K562 (cell line): ENCODE measurements at regions not wholly inside any gene's neighbourhood (a gene's known extent, or its start where the extent isn't known, plus 50 kb on each side); places are given as distances from the start of the nearest gene placed in this dataset.

Experiments
- ATF2 ChIP-seq: sonication (generic); formaldehyde crosslinking; IDR thresholded peaks from 2 replicates; pipeline ENCODE4 v1.8.1; 2022; ENCODE audit warnings: missing genetic modification reagents
- BHLHE40 ChIP-seq: IDR thresholded peaks from 2 replicates; pipeline ENCODE4 v1.6.1; 2011; ENCODE audit warnings: low read length, improper control_type of control experiment
- CBX3 ChIP-seq, 2 experiments: IDR thresholded peaks; 1 replicate in 1 of 2; 2 replicates in 1 of 2; pipeline ENCODE4 v1.6.1; 2012; ENCODE audit warnings: inconsistent platforms in 2 of 2, low read length in 2 of 2, borderline replicate concordance in 1 of 2, control low read depth in 1 of 2
- CTCF ChIP-seq, 3 experiments: IDR thresholded peaks in 2 of 3; conservative IDR thresholded peaks in 1 of 3; 2 replicates each; pipeline ENCODE4 v1.5.1; 2011 to 2012; ENCODE audit warnings: low read length in 3 of 3, mild to moderate bottlenecking in 3 of 3, control low read depth in 2 of 3, improper control_type of control experiment in 1 of 3, inconsistent platforms in 1 of 3, low read depth in 1 of 3, mixed read lengths in 1 of 3, moderate library complexity in 1 of 3; ENCODE audit not compliant: insufficient read depth in 2 of 3
- ELK1 ChIP-seq: sonication (generic); formaldehyde crosslinking; IDR thresholded peaks from 2 replicates; pipeline ENCODE4 v1.8.1; 2022; ENCODE audit warnings: missing genetic modification reagents
- POLR3A ChIP-seq: IDR thresholded peaks from 2 replicates; pipeline ENCODE4 v1.6.1; 2011; ENCODE audit warnings: borderline replicate concordance, mild to moderate bottlenecking, moderate library complexity; ENCODE audit not compliant: insufficient read length, insufficient read depth; ENCODE audit errors: extremely low read depth
- TAF1 ChIP-seq: IDR thresholded peaks from 2 replicates; pipeline ENCODE4 v1.6.1; 2011; ENCODE audit warnings: mild to moderate bottlenecking, low read length, moderate library complexity; ENCODE audit not compliant: insufficient read depth, control insufficient read depth, severe bottlenecking; ENCODE audit errors: extremely low read depth
- TAF9B ChIP-seq: fragments of 450-650 bp; IDR thresholded peaks from 2 replicates; pipeline ENCODE4 v1.6.1; 2018; ENCODE audit warnings: mild to moderate bottlenecking; ENCODE audit not compliant: partially characterized antibody
- TFAM ChIP-seq: fragments of 250-450 bp; sonication (Bioruptor Pico); conservative IDR thresholded peaks from 2 replicates; pipeline ENCODE4 v1.5.0; 2021; ENCODE audit warnings: mild to moderate bottlenecking, moderate library complexity
- THAP7 ChIP-seq: fragments of 250-450 bp; sonication (Bioruptor Pico); IDR thresholded peaks from 2 replicates; pipeline ENCODE4 v1.5.0; 2021
- XRCC3 ChIP-seq: fragments of 450-650 bp; IDR thresholded peaks from 2 replicates; pipeline ENCODE4 v1.6.1; 2017; ENCODE audit warnings: mild to moderate bottlenecking, moderate library complexity
- ZNF24 ChIP-seq: fragments of 450-650 bp; IDR thresholded peaks from 2 replicates; pipeline ENCODE4 v1.6.1; 2016
- ZNF3 ChIP-seq: fragments of 250-450 bp; sonication (Bioruptor Pico); IDR thresholded peaks from 2 replicates; pipeline ENCODE4 v1.5.0; 2021; ENCODE audit warnings: mild to moderate bottlenecking, moderate library complexity

- no peak for TF ChIP-seq TAF1
- no peak for TF ChIP-seq BHLHE40
- TF ChIP-seq TAF9B, result no peak
- TF ChIP-seq CTCF (IDR thresholded peaks at IDR 0.05 in 2 of 3, conservative IDR thresholded peaks at IDR 0.05 in 1 of 3; ENCODE audit: insufficient read depth in 2 of 3, low read depth in 1 of 3, low read length in 3 of 3), result no peak
- TF ChIP-seq THAP7 (CRISPR knock-in tag), result no peak
- no peak for TF ChIP-seq TFAM
- no peak for TF ChIP-seq ZNF3 (CRISPR knock-in tag)
- TF ChIP-seq ZNF24, result no peak
- no peak for TF ChIP-seq ELK1 (CRISPR knock-in tag)
- no peak for TF ChIP-seq POLR3A
- no peak for TF ChIP-seq XRCC3
- TF ChIP-seq ATF2, result no peak
- no peak for TF ChIP-seq CBX3 (IDR thresholded peaks at IDR 0.05; ENCODE audit: borderline replicate concordance in 1 of 2, low read length in 2 of 2)
Observed at GRCh38 chr4:30265716-30266115, 454.5 kb upstream of the PCDH7 start.
